Thyroid gland (tissue), 4 donors: ENCODE measurements at regions not wholly inside any gene's neighbourhood (a gene's known extent, or its start where the extent isn't known, plus 50 kb on each side); places are given as distances from the start of the nearest gene placed in this dataset.
A peak's percentile ranks its signal among the peaks of the same experiment; 100 is the strongest.

Source experiments
- CTCF ChIP-seq, 6 experiments: fragments of 200-600 bp in 3 of 6; fragments of 450-650 bp in 3 of 6; sonication (generic) in 3 of 6; IDR thresholded peaks; one replicate each; pipeline ENCODE4 v1.5.1; 2016 to 2019; ENCODE audit warnings: antibody characterized with exemption in 6 of 6, mild to moderate bottlenecking in 2 of 6, inconsistent platforms in 1 of 6, moderate library complexity in 1 of 6
- POLR2A ChIP-seq, 2 donors: fragments of 450-650 bp; IDR thresholded peaks; one replicate each; pipeline ENCODE4 v1.6.1; 2017; ENCODE audit warnings: antibody characterized with exemption in 2 of 2, mild to moderate bottlenecking in 2 of 2, moderate library complexity in 1 of 2

- peak; percentile 21 to 89 (median 82) for TF ChIP-seq CTCF (IDR thresholded peaks at IDR 0.05)
- no peak for TF ChIP-seq POLR2A (IDR thresholded peaks at IDR 0.05)
Observed at GRCh38 chr3:5057857-5058324, 64.2 kb upstream of the ARL8B start.
